Amniotic stem cell (primary cell): ENCODE measurements at regions not wholly inside any gene's neighbourhood (a gene's known extent, or its start where the extent isn't known, plus 50 kb on each side); places are given as distances from the start of the nearest gene placed in this dataset.

ENCODE experiments used
- DNase-seq: peaks from one replicate; lab custom pipeline; 2025; lab: John Stamatoyannopoulos, UW

- no peak for DNase-seq
Measured at GRCh38 chr5:93884254-93884653, 142.9 kb upstream of the POU5F2 start.

DNA sequence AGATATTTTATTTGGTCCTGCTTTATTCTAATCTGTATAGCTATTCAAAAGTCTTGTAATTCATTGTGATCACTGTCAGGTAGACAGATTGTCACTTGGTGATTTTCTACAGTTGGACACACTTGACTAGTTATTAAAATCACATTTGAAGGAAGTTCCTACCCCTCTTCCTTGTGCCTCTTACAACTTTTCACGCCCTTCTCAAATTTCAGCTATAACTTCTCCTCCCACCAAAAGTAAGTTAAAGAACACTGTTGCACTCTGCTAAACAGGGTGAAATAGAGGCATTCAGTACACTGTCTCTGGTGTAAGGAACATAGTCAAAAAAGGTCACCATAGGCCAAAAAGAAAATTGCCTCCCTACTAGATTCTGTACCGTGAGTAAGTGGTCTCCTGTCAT is 142.1 kb upstream of the POU5F2 start:
- no peak for DNase-seq

GRCh38 chr5:93875693-93876092 is 134.3 kb upstream of the POU5F2 start:
- no peak for DNase-seq

DNA sequence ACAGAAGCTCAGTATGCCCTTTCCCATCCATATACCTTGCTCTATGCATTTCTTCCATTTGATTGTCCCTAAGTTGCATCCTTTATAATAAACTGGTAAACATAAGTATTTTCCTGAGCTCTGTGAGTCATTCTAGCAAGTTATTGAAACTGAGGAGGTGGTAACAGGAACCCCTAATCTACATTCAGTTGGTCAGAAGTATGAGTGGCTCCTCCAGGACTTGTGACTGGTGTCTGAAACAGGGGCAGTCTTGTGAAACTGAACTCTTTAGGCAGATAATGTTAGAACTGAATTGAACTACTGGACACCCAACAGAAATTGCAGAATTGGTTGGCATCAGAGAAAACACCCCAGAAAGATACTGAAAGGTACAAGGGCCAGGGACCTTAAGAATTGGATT is 133.1 kb upstream of the POU5F2 start:
- no peak for DNase-seq

DNA sequence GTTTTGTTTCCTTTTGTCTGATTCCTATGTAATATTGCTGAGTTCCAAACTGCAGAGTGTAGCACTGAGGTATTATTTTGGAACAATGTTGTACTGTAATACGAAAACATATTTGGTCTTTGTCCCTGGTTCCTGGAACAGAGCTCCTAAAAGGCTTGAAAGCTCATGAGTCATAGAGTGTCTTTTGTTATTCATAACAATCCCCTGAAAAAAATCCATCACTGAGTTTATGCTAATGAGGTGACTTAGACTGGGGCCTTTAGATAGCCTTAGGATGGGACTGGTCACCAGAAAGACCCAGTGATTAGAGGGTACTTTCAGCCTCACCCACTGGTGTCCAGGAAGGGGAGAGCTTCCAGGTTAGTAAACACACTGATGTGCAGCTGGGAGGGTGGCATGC is 132.7 kb upstream of the POU5F2 start:
- no peak for DNase-seq

- no peak for DNase-seq
Measured at GRCh38 chr5:93873211-93873736, 131.9 kb upstream of the POU5F2 start.

- DNase-seq: no peak
Measured at GRCh38 chr5:93870649-93871048, 129.2 kb upstream of the POU5F2 start.

DNA sequence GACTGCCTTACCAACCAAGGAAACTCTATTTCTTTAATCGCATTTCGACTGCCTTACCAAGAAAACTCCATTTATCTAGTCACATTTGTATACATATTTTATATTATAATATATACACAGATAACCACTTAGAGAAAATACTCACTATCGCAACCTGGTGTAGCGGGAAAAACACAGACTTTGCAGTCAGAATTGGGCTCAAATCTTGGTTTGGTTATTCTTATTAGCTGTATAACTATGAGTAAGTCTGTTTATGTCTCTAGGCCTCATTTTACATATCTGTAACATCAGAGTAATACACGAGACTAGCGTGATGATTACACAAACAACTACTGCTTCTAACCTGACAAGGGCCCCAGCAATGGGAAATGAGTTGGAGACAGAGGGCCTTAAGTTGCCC is 127.5 kb upstream of the POU5F2 start:
- no peak for DNase-seq

GRCh38 chr5:93850311-93850710 is 108.9 kb upstream of the POU5F2 start:
- DNase-seq: no peak

- DNase-seq: no peak
Measured at GRCh38 chr5:93845376-93845775, 104.0 kb upstream of the POU5F2 start.

- peak; percentile 81 for DNase-seq
Measured at GRCh38 chr5:93831449-93831848, 90.0 kb upstream of the POU5F2 start.

GRCh38 chr5:93830893-93831292 is 89.5 kb upstream of the POU5F2 start:
- DNase-seq: no peak

DNA sequence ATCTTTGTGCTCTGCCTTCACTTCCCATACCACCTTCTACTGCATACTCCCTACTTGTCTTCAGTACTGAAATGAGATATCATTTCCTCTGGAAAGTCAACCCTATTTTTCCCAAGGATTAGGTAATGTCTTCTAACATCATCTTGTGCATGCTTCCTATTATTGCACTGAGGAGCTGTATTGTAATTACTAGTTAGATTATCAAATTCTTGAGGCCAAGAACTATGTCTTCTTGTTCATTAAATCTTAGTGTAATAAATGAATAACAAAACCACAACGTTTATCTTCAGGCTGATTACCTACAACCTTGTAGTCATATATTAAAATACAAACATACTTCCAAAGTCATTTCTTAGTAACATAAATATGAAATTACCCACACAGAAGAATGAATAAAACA is 87.9 kb upstream of the POU5F2 start:
- no peak for DNase-seq

DNA sequence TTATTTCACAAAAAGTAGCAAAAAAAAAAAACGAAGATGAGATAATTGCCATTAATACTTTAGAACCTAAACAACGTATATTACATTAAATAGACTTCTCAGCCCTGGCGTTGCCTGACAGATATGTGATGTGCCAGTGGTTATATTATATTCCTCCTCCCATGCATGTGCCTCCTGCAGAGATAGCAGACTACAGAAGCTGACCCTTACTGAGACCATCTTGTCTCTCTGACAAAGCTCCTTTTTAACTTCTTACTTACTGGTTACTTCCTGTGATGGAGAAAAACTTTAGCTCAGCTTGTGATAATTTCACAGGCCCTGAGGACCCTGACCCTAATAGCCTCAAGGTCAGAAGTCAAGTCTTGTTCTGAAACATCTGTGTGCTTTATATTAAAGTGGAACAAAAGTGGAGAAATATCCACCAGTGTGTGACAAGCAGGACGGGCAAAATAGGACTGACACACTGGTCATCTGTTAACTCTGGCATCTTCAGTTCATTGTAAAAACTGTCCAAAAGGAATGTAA is 80.6 kb upstream of the POU5F2 start:
- no peak for DNase-seq

DNA sequence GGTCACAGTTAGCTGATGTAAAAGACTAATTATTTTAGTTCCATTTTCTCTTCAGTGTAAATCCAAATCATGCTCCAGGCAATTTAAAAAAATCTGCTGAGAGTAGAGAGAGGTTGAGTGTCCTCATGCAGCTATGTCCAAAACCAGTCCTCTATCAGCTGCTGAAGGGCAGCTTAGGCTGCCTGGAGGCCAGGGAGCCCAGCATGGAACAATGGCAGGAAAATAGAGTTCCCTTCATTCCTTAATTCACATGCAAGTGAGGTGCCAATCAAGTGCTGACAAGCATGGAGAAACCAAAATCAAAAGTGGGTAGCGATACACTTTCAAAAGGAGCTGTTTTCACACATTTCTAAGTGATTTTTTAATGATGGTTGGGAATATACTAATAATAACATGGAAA is 78.3 kb upstream of the POU5F2 start:
- DNase-seq: no peak

GRCh38 chr5:93810780-93811179 is 69.4 kb upstream of the POU5F2 start:
- DNase-seq: no peak

- DNase-seq: no peak
Measured at GRCh38 chr5:93809430-93809829, 68.0 kb upstream of the POU5F2 start.

- no peak for DNase-seq
Measured at GRCh38 chr5:93807846-93808245, 66.4 kb upstream of the POU5F2 start.

DNA sequence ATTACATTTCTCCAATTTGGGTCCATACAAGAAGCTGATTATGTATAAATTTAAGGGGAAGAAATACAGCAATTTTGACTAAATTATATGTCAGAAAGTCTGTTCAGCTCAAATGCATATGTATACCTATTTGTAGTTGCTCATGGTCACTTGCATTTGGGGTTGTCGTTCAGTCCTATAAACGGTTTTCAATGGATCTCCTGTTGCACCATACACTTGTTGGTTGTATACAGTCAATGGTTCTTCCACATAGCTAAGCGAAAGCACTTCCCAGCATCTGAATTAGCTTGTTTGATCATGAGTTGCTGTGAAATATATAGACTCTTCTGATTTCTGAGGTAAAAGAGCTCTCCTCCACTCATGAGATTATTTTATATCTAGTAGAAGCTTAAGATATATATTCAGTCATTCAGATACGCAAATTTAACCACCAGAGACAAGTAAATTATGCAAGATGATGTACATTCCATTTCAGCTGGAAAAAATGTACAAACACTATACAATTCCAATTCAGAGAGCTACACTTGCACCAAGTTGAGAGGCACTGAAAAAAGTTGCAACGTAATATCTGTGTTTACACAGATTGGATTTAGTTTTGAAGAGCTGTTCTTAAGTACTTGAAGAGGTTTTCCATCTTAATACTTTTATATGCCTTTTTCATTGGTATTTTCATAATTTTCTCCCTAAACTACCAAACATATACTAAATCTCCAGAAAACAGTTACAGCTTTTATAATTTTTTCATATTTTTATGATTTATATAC is 64.4 kb upstream of the POU5F2 start:
- DNase-seq: no peak

- peak; percentile 28 for DNase-seq
Measured at GRCh38 chr5:93800988-93801811, 59.8 kb upstream of the POU5F2 start.

DNA sequence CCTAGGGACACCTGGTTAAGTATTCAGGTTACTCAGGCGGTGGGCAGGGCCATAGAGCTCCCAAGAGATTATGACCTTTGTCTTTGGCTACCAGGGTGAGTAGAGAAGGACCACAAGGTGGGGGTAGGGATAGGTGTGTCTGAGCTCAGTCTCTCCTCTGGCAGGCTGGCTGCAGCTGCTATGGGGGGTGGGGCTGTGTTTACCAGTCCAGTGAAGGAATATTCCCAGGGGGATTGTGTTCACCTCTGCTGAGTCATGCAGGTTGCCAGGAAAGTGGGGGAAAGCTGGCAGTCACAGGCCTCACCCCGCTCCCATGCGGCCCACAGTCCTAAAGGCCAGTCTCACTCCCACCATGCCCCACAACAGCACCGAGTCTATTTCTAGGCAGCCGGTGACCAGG is 53.6 kb upstream of the POU5F2 start:
- DNase-seq: no peak

DNA sequence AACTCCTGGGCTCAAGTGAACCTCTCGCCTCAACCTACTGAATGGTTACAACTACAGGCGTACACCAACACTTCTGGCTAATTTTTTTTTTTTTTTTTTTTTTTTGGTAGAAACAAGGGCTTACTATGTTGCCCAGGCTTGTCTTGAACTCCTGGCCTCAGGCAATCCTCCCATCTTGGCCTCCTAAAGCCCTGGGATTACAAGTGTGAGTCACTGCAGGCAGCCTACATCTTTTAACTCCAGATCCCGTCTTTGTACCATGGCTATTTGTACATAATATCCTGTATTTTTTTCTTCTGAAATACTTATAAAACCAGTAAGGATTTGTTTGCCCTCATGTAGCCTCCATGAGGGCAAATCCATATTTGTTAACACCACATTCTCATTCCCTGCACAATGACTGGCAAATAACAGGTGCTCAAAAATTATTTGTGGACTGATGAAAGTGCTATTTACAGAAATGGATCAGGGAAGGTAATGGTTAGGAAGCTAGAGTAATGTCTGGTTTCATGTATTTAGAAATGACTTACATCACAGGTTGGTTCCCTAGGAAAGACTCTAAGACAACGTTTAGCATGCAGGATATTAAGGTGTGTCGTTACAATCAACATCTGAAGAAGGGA is 51.9 kb upstream of the POU5F2 start:
- no peak for DNase-seq
